HG03060 (cell line): ENCODE measurements at regions not wholly inside any gene's neighbourhood (a gene's known extent, or its start where the extent isn't known, plus 50 kb on each side); places are given as distances from the start of the nearest gene placed in this dataset.

Experiments used
- ATAC-seq: cut with Tn5 transposase; IDR thresholded peaks from one replicate; pipeline ENCODE4 v1.9.1; 2021; ENCODE audit warnings: low read depth, moderate number of reproducible peaks; ENCODE audit not compliant: unreplicated experiment

DNA sequence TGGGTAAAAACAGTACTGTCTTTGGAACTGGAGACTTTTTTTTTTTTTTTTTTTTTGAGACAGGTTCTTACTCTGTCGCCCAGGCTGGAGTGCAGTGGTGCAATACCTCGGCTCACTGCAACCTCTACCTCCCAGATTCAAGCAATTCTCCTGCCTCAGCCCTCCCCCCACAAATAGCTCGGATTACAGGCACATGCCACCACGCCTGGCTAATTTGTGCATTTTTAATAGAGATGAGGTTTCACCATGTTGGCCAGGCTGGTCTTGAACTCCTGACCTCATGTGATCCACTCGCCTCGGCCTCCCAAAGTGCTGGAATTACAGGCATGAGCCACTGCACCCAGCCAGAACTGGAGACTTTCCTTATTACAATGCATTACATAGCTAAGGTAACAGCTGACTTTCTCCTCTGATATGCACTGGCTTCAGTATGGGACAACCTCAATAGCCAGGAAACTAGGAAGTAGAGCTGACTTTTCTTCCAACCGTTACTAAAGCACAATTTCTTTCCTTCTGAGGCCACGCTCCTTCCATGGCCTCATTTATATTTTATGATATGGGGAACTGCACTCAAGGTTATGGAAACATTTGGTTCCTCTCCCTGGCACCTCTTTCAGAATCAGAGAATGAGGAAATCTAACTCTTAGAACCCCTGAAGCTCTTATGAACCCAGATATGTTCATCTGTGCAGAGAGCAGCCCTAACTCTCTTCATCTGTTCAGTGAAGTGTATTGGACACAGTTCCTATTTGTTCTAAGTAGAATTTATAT is 53.5 kb upstream of the FAM9B start:
- ATAC-seq, result no peak

DNA sequence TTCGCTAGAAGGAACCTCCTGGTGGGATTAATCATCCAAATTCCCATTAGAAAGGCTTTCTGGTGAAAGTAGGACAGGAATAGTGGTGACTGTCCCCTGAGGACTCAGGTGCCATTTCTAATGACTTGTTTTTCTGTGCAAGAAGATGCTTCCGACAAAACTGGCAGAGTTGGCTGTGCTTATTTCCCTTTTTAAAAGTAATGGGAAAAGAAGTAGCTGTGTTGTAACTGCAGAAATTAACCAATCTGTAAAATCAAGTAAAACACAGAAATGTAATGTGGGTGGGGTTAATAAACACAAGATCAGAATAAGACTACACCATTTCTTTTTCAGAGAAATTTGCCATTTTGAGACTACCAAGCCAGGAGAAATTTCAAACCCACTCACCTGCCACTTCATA is 55.0 kb upstream of the FAM9B start:
- ATAC-seq, result no peak

GRCh38 chrX:9090766-9091165 is 56.8 kb upstream of the FAM9B start:
- ATAC-seq, result no peak

DNA sequence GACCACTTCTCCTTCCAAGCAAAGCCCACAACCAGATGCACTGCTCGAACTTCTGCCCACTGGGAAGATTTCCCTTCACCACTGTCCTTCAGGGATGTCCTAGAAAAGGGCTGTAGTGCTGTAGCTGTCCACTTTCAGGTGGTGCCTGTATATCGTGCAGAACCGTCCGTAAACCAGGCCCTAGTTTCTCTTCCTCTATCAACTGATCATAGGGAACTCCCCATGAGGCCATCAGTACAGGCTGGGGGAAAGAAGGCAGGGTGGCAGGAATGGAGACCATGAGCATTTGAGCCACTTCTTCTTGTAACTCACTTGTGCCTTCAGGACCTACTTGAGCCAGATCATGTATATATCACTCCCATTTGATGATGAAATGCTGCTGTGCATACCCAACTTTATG is 57.3 kb upstream of the FAM9B start:
- ATAC-seq, result no peak

GRCh38 chrX:9102956-9103355 is 69.0 kb upstream of the FAM9B start:
- ATAC-seq, result no peak

DNA sequence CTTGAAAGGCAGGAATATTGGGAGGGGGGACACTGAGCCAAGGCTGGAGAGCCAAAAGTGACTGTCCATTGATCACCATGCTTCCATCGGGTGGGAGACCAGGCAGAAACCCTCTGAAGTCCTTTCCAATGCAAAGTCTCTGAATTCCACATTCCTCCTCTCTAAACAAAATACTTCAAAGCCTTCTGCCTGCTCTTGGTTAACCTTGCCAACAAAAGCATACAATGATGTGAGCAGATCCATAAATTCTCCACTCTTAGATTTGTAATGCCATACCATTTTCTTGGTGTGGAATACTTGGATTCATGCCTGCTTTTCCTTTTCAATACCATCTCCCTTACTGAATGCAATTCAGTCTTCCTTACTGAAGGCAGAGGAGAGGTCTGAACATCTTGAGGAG is 74.1 kb upstream of the FAM9B start:
- no peak for ATAC-seq

GRCh38 chrX:9110808-9111207 is 76.9 kb upstream of the FAM9B start:
- ATAC-seq, result no peak

- no peak for ATAC-seq
These were observed 80.3 kb upstream of the FAM9B start for GRCh38 chrX:9114245-9114644.

GRCh38 chrX:9117851-9118250 is 83.9 kb upstream of the FAM9B start:
- ATAC-seq, result no peak

DNA sequence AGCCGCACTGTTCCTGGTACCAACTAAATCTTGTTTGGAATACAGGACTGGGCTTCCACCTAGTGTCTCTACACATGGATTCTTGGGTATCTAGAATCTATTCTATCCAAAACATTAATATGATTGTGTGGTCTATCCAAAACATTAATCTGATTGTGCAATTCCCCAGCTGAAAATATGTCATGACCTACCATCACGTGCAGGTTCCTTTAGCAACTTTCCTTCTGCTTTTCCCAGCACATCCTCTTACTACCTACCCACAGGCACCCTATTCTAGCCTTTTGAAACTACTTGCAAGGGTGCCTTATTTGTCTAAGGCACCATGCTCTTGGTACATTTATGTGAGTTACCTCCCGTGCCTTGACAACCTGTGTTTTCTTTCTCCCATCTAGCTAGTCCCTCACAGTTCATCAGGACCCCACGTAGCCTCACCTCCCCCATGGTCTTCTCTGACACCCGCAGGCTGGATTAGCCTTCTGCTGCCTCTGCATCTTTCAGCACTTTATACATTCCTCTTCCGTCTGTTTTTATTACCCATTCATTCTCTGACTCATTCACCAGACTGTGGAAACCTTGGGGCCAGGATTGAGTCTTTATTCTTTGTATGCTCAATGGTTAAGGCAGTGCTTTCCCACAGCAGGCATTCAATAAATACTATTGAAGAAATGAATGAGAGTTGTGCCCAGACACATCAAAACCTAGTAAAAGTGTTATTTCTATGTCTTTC is 88.8 kb upstream of the FAM9B start:
- no peak for ATAC-seq

DNA sequence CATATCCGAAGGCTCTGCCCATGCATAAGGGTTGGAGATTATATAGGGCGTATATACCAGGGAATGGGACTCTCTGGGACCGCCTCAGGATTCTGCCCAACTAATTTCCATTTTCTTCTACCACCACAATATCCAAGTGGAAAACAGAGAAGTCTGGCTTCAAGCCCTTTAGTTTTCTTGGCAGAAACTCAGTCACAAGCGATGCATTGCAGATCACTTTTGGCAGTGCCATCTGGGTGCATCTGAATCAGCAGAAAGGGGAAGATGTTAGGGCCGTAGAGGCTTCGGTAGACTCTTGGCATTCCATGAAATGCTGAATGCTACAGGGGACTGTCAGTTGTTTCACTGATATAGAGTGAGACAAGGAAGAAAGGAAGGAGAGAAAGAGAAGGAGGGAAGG is 94.1 kb upstream of the FAM9B start:
- no peak for ATAC-seq

- ATAC-seq, result no peak
These were observed 96.1 kb upstream of the FAM9B start for GRCh38 chrX:9130031-9130430.

DNA sequence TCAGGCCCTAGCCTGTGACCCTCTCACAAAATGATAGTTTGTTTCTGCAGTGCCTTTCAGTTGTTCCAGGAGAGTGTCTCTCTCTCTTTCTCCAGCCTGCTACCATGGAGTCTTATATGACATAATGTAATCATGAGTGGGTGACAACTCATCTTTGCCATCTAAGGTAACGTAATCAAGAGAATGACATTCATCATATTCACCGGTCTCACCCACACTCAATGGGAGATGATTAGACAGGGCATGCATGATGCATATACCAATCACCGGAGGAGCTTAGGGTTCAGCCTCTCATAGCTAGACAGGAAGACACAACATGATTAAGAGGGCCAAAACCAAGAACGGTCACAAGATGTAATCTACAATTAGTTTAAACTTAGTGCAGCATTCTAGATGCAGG is 97.1 kb upstream of the FAM9B start:
- ATAC-seq, result no peak

- no peak for ATAC-seq
These were observed 98.2 kb upstream of the FAM9B start for GRCh38 chrX:9132036-9132638.

DNA sequence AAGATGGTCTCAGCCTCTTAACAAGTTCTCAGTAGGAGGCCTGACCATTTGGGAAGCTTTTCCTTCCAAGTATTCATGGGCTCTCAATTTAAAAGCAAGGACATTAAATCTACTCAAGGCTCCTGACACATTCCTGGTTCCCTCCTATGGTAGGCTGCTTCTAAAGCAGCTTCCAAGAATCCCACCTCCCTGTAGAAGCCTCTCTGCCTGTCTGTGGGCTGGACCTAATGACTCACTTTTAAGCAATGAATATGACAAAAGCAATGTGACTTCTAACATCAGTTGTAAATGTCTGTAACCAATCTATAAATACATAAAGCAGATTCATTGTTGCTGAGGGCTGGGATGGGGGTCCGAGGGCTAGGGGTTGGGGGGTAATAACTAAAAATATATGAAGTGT is 99.5 kb upstream of the FAM9B start:
- no peak for ATAC-seq

DNA sequence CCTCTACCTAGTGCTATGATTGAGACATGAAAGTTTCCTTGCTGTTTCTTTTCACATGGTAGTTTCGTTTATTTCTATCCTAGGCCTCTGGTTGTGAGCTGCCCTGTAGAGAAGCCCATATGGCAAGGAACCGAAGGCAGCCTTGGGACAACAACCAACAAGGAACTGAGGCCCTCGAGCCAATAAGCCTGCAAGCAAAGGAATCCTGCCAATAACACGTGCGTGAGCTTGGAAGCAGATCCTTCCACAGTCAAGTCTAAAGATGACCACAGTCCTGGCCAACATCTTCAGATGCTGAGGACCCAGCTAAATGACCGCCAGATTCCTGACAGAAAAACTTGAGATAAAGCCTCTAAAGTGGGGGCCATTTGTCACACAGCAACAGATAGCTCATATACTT is 100.4 kb upstream of the FAM9B start:
- ATAC-seq, result no peak

DNA sequence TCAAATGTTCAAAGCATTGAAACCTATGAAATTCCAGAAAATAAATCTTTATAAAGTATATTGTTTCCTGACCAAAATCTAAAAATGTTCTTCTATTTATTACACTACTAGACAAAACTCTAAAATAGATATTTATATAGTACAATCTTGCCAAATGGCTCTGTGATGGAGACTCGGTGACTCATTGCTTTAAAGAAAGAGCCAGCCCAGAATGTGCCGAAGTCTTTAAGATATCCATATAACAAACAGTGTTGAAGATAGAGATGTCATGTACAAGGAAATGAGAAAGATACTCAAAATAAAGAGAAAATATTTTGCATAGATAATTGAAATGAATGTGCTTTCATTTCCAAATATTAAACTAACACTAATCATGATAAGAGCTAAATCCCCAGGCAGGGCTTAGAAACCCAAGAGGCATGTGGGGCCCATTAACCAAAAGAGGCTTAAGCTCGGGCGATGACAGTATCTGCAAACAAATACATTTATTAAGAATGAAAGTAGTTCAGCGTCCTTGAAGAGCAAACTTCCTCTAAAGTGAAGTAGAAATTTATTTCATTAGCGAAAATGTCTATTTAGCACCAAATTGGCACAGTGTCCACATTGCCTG is 102.1 kb upstream of the FAM9B start:
- no peak for ATAC-seq

DNA sequence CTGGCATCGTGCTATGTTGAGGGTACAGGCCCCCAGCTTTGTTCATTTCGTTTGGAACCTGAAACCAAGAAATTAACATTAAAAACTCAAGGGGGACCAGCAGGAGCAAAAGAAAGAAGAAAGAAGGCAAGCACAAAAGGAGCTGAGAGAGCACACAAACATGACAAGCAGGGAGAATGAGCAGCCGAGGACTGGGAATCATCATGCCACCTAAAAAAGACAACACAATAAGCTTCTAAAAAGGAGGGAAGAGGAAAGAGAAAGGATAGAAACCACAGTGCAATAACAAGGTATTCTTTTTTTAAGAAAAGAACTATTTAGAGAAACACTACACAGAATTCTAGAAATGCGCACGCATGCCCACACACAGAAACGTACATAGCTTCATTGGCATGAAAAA is 103.2 kb upstream of the FAM9B start:
- ATAC-seq, result no peak

- no peak for ATAC-seq
These were observed 107.6 kb upstream of the FAM9B start for GRCh38 chrX:9141496-9141895.

GRCh38 chrX:9144701-9145241 is 110.8 kb upstream of the FAM9B start:
- no peak for ATAC-seq

DNA sequence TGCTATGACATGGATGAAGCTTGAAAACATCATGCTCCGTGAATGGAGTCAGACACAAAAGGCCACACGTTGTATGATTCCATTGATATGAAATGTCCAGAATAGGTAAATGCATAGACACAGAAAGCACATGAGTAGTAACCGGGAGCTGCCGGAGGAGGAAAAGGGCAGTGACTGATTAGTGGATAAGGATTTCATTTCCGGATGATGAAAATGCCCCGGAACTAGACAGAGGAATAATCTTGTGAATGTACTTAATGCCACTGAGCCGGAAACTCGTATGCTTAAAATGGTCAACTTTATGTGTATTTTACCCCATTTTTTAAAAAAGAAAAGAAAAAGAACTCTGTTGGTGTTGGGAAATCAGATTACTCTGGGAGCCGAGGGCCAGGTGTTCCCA is 112.7 kb upstream of the FAM9B start:
- ATAC-seq, result no peak
